K562 (cell line): ENCODE measurements at regions not wholly inside any gene's neighbourhood (a gene's known extent, or its start where the extent isn't known, plus 50 kb on each side); places are given as distances from the start of the nearest gene placed in this dataset.

Experiments
- ATAC-seq: fragments of 200-7000 bp; cut with Tn5 transposase; 3 replicates; pipeline ENCODE4 v1.9.1; 2020; ENCODE audit warnings: moderate library complexity
- BruUV-seq: library from RNA; stranded (reverse); fragments of 400-500 nt; replicated peaks from 2 replicates; lab custom pipeline; 2021; lab: Mats Ljungman, UMichigan
- CTCF ChIA-PET: fragments of 300-600 bp; formaldehyde crosslinking; extraction: SDS; loops from one replicate; lab custom pipeline; 2021; ENCODE audit warnings: low intra/inter-chr PET ratio; lab: Yijun Ruan, JAX
- POLR2A ChIA-PET: fragments of 300-600, 350-650 bp; sonication (Branson Sonifier 250); formaldehyde crosslinking; extraction: SDS; loops from one replicate; lab custom pipeline; 2021; ENCODE audit warnings: antibody characterized with exemption, inconsistent platforms; lab: Yijun Ruan, JAX
- DNase-seq, 4 experiments: peaks; one replicate each; pipeline versions ENCODE4 v3.0.0 to v3.0.0-alpha.2; 2011 to 2018; ENCODE audit warnings: low spot score in 3 of 4, mixed read lengths in 3 of 4; ENCODE audit errors: extremely low read depth in 1 of 4
- FAIRE-seq: peaks from 2 replicates; lab custom pipeline; 2011; peaks lifted over from hg19 to GRCh38; lab: Jason Lieb, UNC
- H2AFZ ChIP-seq: 2 replicates; pipeline ENCODE4 v1.6.0; 2011; ENCODE audit warnings: low read depth, low read length, control low read depth, inconsistent platforms
- H3K27ac ChIP-seq: fragments of 200-600 bp; 3 replicates; pipeline ENCODE4 v1.8.0; 2011; ENCODE audit warnings: low read depth, mild to moderate bottlenecking, control low read depth, inconsistent platforms, low read length, moderate library complexity, mixed read lengths; ENCODE audit errors: extremely low read depth
- H3K27me3 ChIP-seq, 2 experiments: fragments of 300-600 bp in 1 of 2; 2 replicates in 1 of 2; 3 replicates in 1 of 2; pipeline versions ENCODE4 v1.6.0 to v1.8.0; 2011; ENCODE audit warnings: inconsistent platforms in 2 of 2, low read length in 2 of 2, mild to moderate bottlenecking in 1 of 2, mixed read lengths in 1 of 2, moderate library complexity in 1 of 2; ENCODE audit not compliant: control insufficient read depth in 2 of 2, insufficient read depth in 2 of 2
- H3K36me3 ChIP-seq: fragments of 300-600 bp; 3 replicates; pipeline ENCODE4 v1.8.0; 2011; ENCODE audit warnings: mild to moderate bottlenecking, low read length, inconsistent platforms; ENCODE audit not compliant: control insufficient read depth, insufficient read depth
- H3K4me1 ChIP-seq, 2 experiments: fragments of 200-600 bp in 1 of 2; replicated peaks in 1 of 2; 2 replicates in 1 of 2; 3 replicates in 1 of 2; pipeline versions ENCODE4 v1.5.1 to v1.8.0; 2011; ENCODE audit warnings: inconsistent platforms in 2 of 2, low read length in 2 of 2, mild to moderate bottlenecking in 1 of 2, mixed read lengths in 1 of 2, moderate library complexity in 1 of 2; ENCODE audit not compliant: control insufficient read depth in 2 of 2, insufficient read depth in 2 of 2
- H3K4me2 ChIP-seq: 2 replicates; pipeline ENCODE4 v1.6.1; 2011; ENCODE audit warnings: low read length, control low read depth, inconsistent platforms, mixed read lengths; ENCODE audit not compliant: insufficient read depth
- H3K4me3 ChIP-seq: fragments of 200-600 bp; sonication (generic), shearing (Covaris generic); 2 replicates; pipeline ENCODE4 v1.5.1; 2016; ENCODE audit warnings: control low read depth, inconsistent platforms
- H3K79me2 ChIP-seq: fragments of 200-600 bp; 3 replicates; pipeline ENCODE4 v1.8.0; 2011; ENCODE audit warnings: low read length, inconsistent platforms; ENCODE audit not compliant: control insufficient read depth, insufficient read depth
- H3K9ac ChIP-seq, 2 experiments: 2 replicates each; pipeline versions ENCODE4 v1.6.0 to v1.6.1; 2011; ENCODE audit warnings: low read depth in 2 of 2, low read length in 2 of 2, control low read depth in 1 of 2, inconsistent platforms in 1 of 2, mild to moderate bottlenecking in 1 of 2, mixed read lengths in 1 of 2; ENCODE audit not compliant: insufficient read depth in 1 of 2
- H3K9me1 ChIP-seq: one replicate; pipeline ENCODE4 v1.6.0; 2011; ENCODE audit warnings: inconsistent platforms, mild to moderate bottlenecking, low read length, moderate library complexity; ENCODE audit not compliant: control insufficient read depth, insufficient read depth
- H3K9me3 ChIP-seq: replicated peaks from 2 replicates; pipeline ENCODE4 v1.5.1; 2011; ENCODE audit warnings: low read depth, low read length, inconsistent platforms; ENCODE audit not compliant: control insufficient read depth, insufficient read depth
- H4K20me1 ChIP-seq: replicated peaks from 2 replicates; pipeline ENCODE4 v1.6.1; 2011; ENCODE audit warnings: low read length, inconsistent platforms, mixed read lengths; ENCODE audit not compliant: control insufficient read depth, insufficient read depth
- THAP7 ChIP-seq: fragments of 250-450 bp; sonication (Bioruptor Pico); IDR thresholded peaks from 2 replicates; pipeline ENCODE4 v1.5.0; 2021
- U2AF2 ChIP-seq: fragments of 200-400 bp; formaldehyde crosslinking; optimal IDR thresholded peaks from 2 replicates; pipeline ENCODE3; 2017; ENCODE audit warnings: low read depth, mild to moderate bottlenecking, low read length
- WGBS: fragments of 100-300 bp; shearing (Covaris generic); methylation state at CpG from one replicate; pipeline ENCODE4 v1.1.6; 2016; ENCODE audit warnings: low coverage, mixed read lengths; ENCODE audit not compliant: insufficient coverage; ENCODE audit errors: missing lambda C conversion rate; 5-methylcytosine and 5-hydroxymethylcytosine counted together
- in situ Hi-C: fragments of 300-500 bp; cut with MboI; formaldehyde crosslinking; loops from 4 replicates; pipeline ENCODE4 v1.15.0; 2018; ENCODE audit warnings: inconsistent platforms, mixed read lengths
- intact Hi-C: fragments of 100-400 bp; cut with micrococcal nuclease; formaldehyde crosslinking; loops from 2 replicates; pipeline ENCODE4 v1.14.2; 2022
- TF ChIP-seq, protein P1 (sequence below): fragments of 150-350 bp; conservative IDR thresholded peaks from 2 replicates; pipeline ENCODE4 v1.6.1; 2014; ENCODE audit warnings: low read length

GRCh38 chrX:9286234-9286633 is 178.6 kb upstream of the TBL1X start:
- 3% methylated on average over 3 of the region's 3 CpGs for WGBS
- in situ Hi-C loops = no loop called here
- no peak for DNase-seq
- peaks cover 4 to 30% of the 10 kb centered on the region in 2 experiments; a peak in 4 of 5 replicates for H3K27me3 ChIP-seq
- no TSS peak for BruUV-seq
- no peak overlapping the region for H3K27ac ChIP-seq
- no peak for FAIRE-seq
- TF ChIP-seq, protein P1, sequence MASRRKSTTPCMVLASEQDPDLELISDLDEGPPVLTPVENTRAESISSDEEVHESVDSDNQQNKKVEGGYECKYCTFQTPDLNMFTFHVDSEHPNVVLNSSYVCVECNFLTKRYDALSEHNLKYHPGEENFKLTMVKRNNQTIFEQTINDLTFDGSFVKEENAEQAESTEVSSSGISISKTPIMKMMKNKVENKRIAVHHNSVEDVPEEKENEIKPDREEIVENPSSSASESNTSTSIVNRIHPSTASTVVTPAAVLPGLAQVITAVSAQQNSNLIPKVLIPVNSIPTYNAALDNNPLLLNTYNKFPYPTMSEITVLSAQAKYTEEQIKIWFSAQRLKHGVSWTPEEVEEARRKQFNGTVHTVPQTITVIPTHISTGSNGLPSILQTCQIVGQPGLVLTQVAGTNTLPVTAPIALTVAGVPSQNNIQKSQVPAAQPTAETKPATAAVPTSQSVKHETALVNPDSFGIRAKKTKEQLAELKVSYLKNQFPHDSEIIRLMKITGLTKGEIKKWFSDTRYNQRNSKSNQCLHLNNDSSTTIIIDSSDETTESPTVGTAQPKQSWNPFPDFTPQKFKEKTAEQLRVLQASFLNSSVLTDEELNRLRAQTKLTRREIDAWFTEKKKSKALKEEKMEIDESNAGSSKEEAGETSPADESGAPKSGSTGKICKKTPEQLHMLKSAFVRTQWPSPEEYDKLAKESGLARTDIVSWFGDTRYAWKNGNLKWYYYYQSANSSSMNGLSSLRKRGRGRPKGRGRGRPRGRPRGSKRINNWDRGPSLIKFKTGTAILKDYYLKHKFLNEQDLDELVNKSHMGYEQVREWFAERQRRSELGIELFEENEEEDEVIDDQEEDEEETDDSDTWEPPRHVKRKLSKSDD = no peak
- TF ChIP-seq U2AF2 = no peak
- TF ChIP-seq THAP7 = no peak
- TF ChIP-seq, all 486 proteins: peak for 0
- Histone ChIP-seq H3K9ac (no peak overlapping the region), H3K9me3 (no peaks in the 10 kb centered on the region), H3K79me2 (no peaks in the 10 kb centered on the region), H2AFZ (no peak overlapping the region), H3K9me1 (no peaks in the 10 kb centered on the region), H3K4me1 (no peaks in the 10 kb centered on the region), H3K4me2 (no peak overlapping the region), H4K20me1 (no peaks in the 10 kb centered on the region), H3K4me3 (no peak overlapping the region), H3K36me3 (no peaks in the 10 kb centered on the region)
- ChIA-PET POLR2A (interaction anchor here (0.7 kb wide), 1 partner anchor 553 kb away, joined by 4 read pairs; no protein-coding TSS in a partner anchor), CTCF (no interaction called here)
- intact Hi-C loops = no loop called here
- no peak for ATAC-seq
